AG04450 (cell line): ENCODE measurements at regions not wholly inside any gene's neighbourhood (a gene's known extent, or its start where the extent isn't known, plus 50 kb on each side); places are given as distances from the start of the nearest gene placed in this dataset.

Experiments used
- CTCF ChIA-PET: fragments of 300-600, 350-600 bp; formaldehyde crosslinking; extraction: SDS; loops from one replicate; lab custom pipeline; 2022; ENCODE audit warnings: antibody characterized with exemption, inconsistent platforms; lab: Charles Lee
- POLR2A ChIA-PET: fragments of 350-600 bp; formaldehyde crosslinking; extraction: SDS; loops from one replicate; lab custom pipeline; 2021; ENCODE audit warnings: antibody characterized with exemption, inconsistent platforms; lab: Yijun Ruan, JAX
- DNase-seq: peaks from one replicate; pipeline ENCODE4 v3.0.0-alpha.2; 2011; ENCODE audit warnings: low read depth, low spot score
- H3K27ac ChIP-seq: one replicate; pipeline ENCODE4 v1.5.1; 2012; ENCODE audit warnings: low read depth, low read length, control low read depth
- H3K27me3 ChIP-seq: one replicate; pipeline ENCODE4 v1.6.0; 2012; ENCODE audit warnings: low read length; ENCODE audit not compliant: control insufficient read depth, insufficient read depth
- H3K4me3 ChIP-seq: 2 replicates; pipeline ENCODE4 v1.5.1; 2011; ENCODE audit warnings: mild to moderate bottlenecking, low read depth, low read length, control low read depth
- H3K9me3 ChIP-seq: 2 replicates; pipeline ENCODE4 v1.5.1; 2012; ENCODE audit warnings: low read length; ENCODE audit not compliant: control insufficient read depth, insufficient read depth
- TF ChIP-seq, protein P1 (sequence below): IDR thresholded peaks from 2 replicates; pipeline ENCODE4 v1.5.1; 2011; ENCODE audit warnings: low read depth, low read length, control low read depth, inconsistent platforms

DNA sequence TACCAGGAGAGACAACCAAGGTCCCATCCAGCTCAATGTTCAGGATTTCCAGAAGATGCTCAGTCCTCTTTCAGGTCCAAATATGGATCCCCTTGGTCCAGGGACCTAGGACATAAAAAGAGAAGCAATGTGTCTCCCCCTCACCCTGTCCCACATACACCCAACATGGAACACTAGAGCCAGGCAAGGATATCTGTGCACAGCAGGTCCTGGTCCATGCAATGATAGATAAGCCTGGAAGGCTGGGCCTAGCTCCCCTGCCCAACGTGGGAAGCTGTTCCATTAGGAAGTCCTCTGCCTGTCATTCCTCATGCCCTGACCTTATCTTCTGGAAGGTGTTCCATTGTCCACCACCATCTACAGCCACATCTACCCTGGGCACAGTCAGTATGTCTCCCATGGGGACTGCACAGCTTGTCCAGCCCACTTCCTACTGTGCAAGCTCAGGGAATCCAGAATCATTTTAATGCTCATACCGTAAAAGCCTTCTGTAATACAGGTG lies 1434.8 kb downstream of the TBC1D22A start:
- TF ChIP-seq, protein P1, sequence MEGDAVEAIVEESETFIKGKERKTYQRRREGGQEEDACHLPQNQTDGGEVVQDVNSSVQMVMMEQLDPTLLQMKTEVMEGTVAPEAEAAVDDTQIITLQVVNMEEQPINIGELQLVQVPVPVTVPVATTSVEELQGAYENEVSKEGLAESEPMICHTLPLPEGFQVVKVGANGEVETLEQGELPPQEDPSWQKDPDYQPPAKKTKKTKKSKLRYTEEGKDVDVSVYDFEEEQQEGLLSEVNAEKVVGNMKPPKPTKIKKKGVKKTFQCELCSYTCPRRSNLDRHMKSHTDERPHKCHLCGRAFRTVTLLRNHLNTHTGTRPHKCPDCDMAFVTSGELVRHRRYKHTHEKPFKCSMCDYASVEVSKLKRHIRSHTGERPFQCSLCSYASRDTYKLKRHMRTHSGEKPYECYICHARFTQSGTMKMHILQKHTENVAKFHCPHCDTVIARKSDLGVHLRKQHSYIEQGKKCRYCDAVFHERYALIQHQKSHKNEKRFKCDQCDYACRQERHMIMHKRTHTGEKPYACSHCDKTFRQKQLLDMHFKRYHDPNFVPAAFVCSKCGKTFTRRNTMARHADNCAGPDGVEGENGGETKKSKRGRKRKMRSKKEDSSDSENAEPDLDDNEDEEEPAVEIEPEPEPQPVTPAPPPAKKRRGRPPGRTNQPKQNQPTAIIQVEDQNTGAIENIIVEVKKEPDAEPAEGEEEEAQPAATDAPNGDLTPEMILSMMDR = no peak
- Histone ChIP-seq H3K27me3 (no peaks in the 10 kb centered on the region), H3K4me3 (no peak overlapping the region), H3K9me3 (peaks cover 43% of the 10 kb centered on the region), H3K27ac (no peak overlapping the region)
- DNase-seq = no peak
- ChIA-PET CTCF (no interaction called here), POLR2A (no interaction called here)

DNA sequence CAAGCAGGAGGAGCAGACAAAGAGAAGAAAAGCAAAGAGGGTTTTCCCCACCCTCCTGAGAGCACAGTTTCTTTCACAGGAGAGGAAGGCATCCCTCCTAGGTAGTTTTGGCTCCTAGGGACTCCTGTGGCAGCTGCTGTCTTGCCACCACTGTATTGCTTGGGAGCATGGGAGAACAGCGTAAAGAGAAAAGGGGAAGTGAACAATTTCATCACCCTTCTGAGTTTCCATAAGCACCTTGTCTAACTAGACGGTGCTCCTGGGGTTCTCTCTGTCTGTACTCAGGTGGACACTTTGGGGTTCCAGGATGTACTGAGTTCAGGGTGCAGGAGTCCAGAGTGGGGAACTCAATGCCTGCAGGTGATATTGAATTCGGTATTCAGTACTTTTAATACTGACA lies 1430.5 kb downstream of the TBC1D22A start:
- H3K27me3 ChIP-seq = no peaks in the 10 kb centered on the region
- no peak overlapping the region for H3K4me3 ChIP-seq
- TF ChIP-seq, protein P1 = no peak
- no peak overlapping the region for H3K27ac ChIP-seq
- CTCF ChIA-PET = no interaction called here
- POLR2A ChIA-PET = no interaction called here
- no peak for DNase-seq
- peaks cover 28% of the 10 kb centered on the region; the same call in 1 of the 2 replicates for H3K9me3 ChIP-seq

DNA sequence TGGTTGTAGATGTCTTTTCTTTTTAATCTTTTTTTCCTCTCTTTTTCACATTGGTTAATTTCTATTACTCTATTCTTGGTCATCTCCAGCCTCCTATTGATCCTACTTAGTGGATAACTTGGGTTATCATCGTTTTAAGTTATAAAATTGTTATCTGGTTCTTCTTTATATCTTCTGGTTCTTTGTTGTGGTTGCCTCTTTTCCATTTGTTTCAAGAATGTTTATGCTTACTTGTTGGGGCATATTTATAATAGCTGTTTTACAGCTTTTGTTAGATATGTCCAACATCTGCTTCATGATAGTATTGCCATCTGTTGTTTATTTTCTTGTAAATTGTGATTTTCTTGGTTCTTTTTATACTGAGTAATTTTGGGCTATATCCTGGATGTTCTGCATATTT lies 1429.6 kb downstream of the TBC1D22A start:
- Histone ChIP-seq H3K27ac (no peak overlapping the region), H3K27me3 (no peaks in the 10 kb centered on the region), H3K9me3 (peaks cover 30% of the 10 kb centered on the region), H3K4me3 (no peak overlapping the region)
- DNase-seq = no peak
- TF ChIP-seq, protein P1 = no peak
- ChIA-PET CTCF (no interaction called here), POLR2A (no interaction called here)

DNA sequence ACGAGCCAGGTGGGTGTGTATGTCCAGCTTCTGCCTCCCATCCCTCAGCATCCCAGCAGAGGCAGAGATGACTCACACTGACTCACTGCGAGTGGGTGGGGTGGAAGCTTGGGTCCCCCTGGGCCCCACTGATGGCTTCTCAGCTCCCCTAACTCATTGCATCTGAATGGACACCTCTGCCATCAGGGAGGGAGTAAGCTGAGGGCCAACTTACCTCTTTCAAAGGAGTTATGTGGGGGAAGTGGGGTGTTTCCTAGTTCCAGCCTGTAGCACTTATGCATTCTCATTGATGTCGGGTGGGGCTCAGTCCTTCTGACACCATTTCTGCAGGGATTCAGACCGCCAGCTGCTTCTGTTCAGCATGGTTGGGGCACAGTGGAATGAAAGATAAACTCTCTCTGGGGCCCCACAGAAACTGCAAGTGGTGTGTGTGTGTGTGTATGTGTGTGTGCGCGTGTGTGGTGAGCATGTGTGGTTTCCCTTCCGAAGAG lies 1425.8 kb downstream of the TBC1D22A start:
- CTCF ChIA-PET = no interaction called here
- Histone ChIP-seq H3K4me3 (no peak overlapping the region), H3K9me3 (peaks cover 53% of the 10 kb centered on the region), H3K27me3 (no peaks in the 10 kb centered on the region), H3K27ac (no peak overlapping the region)
- no peak for DNase-seq
- POLR2A ChIA-PET = no interaction called here
- TF ChIP-seq, protein P1 = no peak

DNA sequence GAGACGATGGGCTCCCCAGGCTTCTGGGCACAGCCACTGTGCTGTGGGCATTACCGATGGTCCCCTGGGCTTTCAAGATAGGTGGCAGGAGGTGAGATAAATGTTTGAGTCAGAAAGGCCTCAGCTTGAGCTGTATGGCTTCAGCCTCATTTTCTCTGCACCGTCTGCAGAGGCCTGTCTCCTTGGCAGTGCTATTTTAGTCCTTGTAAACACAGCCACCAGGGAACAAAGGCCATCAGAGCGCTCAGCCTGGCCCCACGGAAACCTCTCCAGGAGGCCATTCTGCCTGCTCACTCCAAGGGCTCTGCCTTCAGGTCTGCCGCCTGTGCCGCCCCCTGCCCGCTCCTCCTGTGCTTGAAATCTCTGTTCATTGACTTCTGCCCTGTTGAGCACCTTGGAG lies 1424.9 kb downstream of the TBC1D22A start:
- DNase-seq = no peak
- CTCF ChIA-PET = no interaction called here
- H3K9me3 ChIP-seq = peaks cover 56% of the 10 kb centered on the region
- TF ChIP-seq, protein P1 = no peak
- H3K27me3 ChIP-seq = no peaks in the 10 kb centered on the region
- no peak overlapping the region for H3K4me3 ChIP-seq
- H3K27ac ChIP-seq = no peak overlapping the region
- POLR2A ChIA-PET = no interaction called here
